D721Med (cell line): ENCODE measurements at regions not wholly inside any gene's neighbourhood (a gene's known extent, or its start where the extent isn't known, plus 50 kb on each side); places are given as distances from the start of the nearest gene placed in this dataset.

Experiments used
- DNase-seq: peaks from one replicate; pipeline ENCODE4 v3.0.0; 2011; ENCODE audit warnings: low spot score; ENCODE audit not compliant: insufficient read length
- FAIRE-seq: peaks from 2 replicates; lab custom pipeline; 2011; peaks lifted over from hg19 to GRCh38; lab: Jason Lieb, UNC
- CTCF ChIP-seq: IDR thresholded peaks from 2 replicates; pipeline ENCODE4 v1.5.1; 2012; ENCODE audit warnings: mild to moderate bottlenecking, control low read depth; ENCODE audit not compliant: insufficient read depth; ENCODE audit errors: missing control alignments

- TF ChIP-seq CTCF: no peak
- no peak for FAIRE-seq
- DNase-seq: no peak
Observed at GRCh38 chr7:20064181-20064970, 152.8 kb downstream of the MACC1 start.

- DNase-seq (no peak), FAIRE-seq (no peak)
- TF ChIP-seq CTCF: no peak
Observed at GRCh38 chr7:20063644-20064043, 153.5 kb downstream of the MACC1 start.

- no peak for FAIRE-seq
- no peak for DNase-seq
- TF ChIP-seq CTCF: no peak
Observed at GRCh38 chr7:20062932-20063331, 154.3 kb downstream of the MACC1 start.

- FAIRE-seq (no peak), DNase-seq (no peak)
- TF ChIP-seq CTCF: no peak
Observed at GRCh38 chr7:20053334-20054104, 163.7 kb downstream of the MACC1 start.

GRCh38 chr7:20050241-20050966, 166.8 kb downstream of the MACC1 start:
- DNase-seq (no peak), FAIRE-seq (no peak)
- TF ChIP-seq CTCF: no peak

GRCh38 chr7:20038676-20039075, 178.5 kb downstream of the MACC1 start:
- no peak for DNase-seq
- FAIRE-seq: no peak
- no peak for TF ChIP-seq CTCF
